Activated naive CD4-positive, alpha-beta T cell treated with anti-CD3 and anti-CD28 coated beads for 36 hours (primary cell): ENCODE measurements at regions not wholly inside any gene's neighbourhood (a gene's known extent, or its start where the extent isn't known, plus 50 kb on each side); places are given as distances from the start of the nearest gene placed in this dataset.

Experiments
- CTCF ChIA-PET: fragments of 350-600 bp; sonication (Branson Sonifier 250); formaldehyde crosslinking; loops from one replicate; lab custom pipeline; 2021; ENCODE audit warnings: antibody characterized with exemption; lab: Charles Lee
- DNase-seq: peaks from one replicate; pipeline ENCODE4 v3.0.0-alpha.2; 2020
- H3K27ac Mint-ChIP-seq: one replicate; pipeline ENCODE4 v1.8.0; 2021; ENCODE audit warnings: mild to moderate bottlenecking, mixed read lengths
- H3K27me3 Mint-ChIP-seq: one replicate; pipeline ENCODE4 v1.8.0; 2021; ENCODE audit warnings: low read depth, mixed read lengths
- H3K36me3 Mint-ChIP-seq: one replicate; pipeline ENCODE4 v1.8.0; 2021; ENCODE audit warnings: low read depth, mixed read lengths
- H3K4me1 Mint-ChIP-seq: one replicate; pipeline ENCODE4 v1.8.0; 2021; ENCODE audit warnings: low read depth, mixed read lengths
- H3K4me3 Mint-ChIP-seq: one replicate; pipeline ENCODE4 v1.8.0; 2021; ENCODE audit warnings: mild to moderate bottlenecking, moderate library complexity, mixed read lengths
- H3K9me3 Mint-ChIP-seq: one replicate; pipeline ENCODE4 v1.8.0; 2021; ENCODE audit warnings: mixed read lengths
- intact Hi-C: fragments of 100-400 bp; cut with micrococcal nuclease; formaldehyde crosslinking; loops from one replicate; pipeline ENCODE4 v1.15.1; 2023

DNA sequence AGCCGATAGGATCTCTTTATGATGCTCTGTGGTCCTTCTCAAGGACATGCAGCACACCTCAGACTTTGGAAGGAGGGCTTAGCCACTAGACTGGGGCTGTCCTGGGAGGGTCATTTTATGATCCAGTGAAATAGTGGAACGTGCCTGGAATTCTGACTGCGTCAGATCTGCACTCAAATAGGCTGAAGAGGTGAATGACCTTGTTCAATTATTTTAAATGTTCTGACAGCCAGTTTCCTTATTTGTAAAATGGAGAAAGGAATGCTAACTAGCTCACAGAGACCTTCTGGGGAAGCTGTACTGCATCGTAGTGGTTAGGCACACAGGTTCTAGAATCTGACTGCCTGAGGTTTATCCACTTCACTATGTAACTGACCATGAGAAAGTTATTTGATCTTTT, 587.5 kb downstream of the MAFB start:
- Mint-ChIP-seq H3K36me3 (no peaks in the 10 kb centered on the region), H3K9me3 (no peaks in the 10 kb centered on the region), H3K4me3 (no peak overlapping the region), H3K27me3 (peaks cover 5% of the 10 kb centered on the region), H3K4me1 (no peaks in the 10 kb centered on the region), H3K27ac (no peak overlapping the region)
- CTCF ChIA-PET = no interaction called here
- intact Hi-C loops = no loop called here
- no peak for DNase-seq

GRCh38 chr20:40100261-40100660, 588.8 kb downstream of the MAFB start:
- no peak for DNase-seq
- no peak overlapping the region for H3K4me3 Mint-ChIP-seq
- H3K36me3 Mint-ChIP-seq = no peaks in the 10 kb centered on the region
- CTCF ChIA-PET = no interaction called here
- H3K9me3 Mint-ChIP-seq = no peaks in the 10 kb centered on the region
- intact Hi-C loops = no loop called here
- peaks cover 5% of the 10 kb centered on the region for H3K27me3 Mint-ChIP-seq
- H3K27ac Mint-ChIP-seq = no peak overlapping the region
- no peaks in the 10 kb centered on the region for H3K4me1 Mint-ChIP-seq

DNA sequence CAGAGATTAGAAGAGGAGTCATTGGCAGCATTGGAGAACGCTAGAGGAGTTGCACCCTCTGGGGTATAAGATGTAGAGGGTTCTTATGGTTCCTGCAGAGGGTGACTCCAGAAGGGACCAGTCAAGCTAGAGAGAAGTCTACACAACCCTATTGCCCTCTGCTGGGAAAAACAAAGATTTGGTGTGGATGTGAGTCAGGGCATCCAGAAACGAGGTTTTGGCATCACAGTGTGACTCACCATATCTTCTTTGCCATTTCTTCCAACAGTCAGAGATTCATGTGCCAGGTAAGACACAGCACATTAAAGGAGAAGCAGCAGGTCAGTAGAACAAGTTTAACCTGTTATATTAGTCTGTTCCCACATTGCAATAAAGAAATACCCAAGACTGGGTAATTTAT, 598.8 kb downstream of the MAFB start:
- DNase-seq = no peak
- Mint-ChIP-seq H3K4me1 (no peaks in the 10 kb centered on the region), H3K36me3 (no peaks in the 10 kb centered on the region), H3K27me3 (no peaks in the 10 kb centered on the region), H3K9me3 (peaks cover 19% of the 10 kb centered on the region), H3K27ac (no peak overlapping the region), H3K4me3 (no peak overlapping the region)
- CTCF ChIA-PET = no interaction called here
- intact Hi-C loops = no loop called here

- Mint-ChIP-seq H3K27me3 (no peaks in the 10 kb centered on the region), H3K27ac (no peak overlapping the region), H3K4me3 (no peak overlapping the region), H3K4me1 (no peaks in the 10 kb centered on the region), H3K36me3 (no peaks in the 10 kb centered on the region), H3K9me3 (peaks cover 11% of the 10 kb centered on the region)
- CTCF ChIA-PET = no interaction called here
- no peak for DNase-seq
- intact Hi-C loops = no loop called here
Measured at GRCh38 chr20:40087496-40087895, 601.5 kb downstream of the MAFB start.

DNA sequence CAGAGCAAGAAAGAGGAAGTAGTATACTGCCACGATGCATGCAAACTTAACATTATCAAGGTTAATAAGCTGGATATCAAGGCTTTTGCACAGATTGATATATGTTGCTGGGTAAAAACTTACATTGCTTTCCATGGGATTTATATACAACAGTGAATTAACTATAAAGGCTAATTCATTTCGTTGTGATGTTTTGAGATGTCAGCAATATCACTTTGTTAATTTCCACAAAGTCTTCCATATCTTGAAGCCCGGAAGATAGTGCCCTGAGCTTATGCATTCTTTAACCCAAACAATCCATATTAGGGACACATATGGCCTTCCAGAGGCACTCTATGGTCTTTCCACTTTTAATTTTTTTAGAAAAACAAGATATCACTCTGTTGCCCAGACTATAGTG, 603.5 kb downstream of the MAFB start:
- H3K27ac Mint-ChIP-seq = no peak overlapping the region
- H3K27me3 Mint-ChIP-seq = no peaks in the 10 kb centered on the region
- CTCF ChIA-PET = no interaction called here
- H3K36me3 Mint-ChIP-seq = no peaks in the 10 kb centered on the region
- H3K4me1 Mint-ChIP-seq = no peaks in the 10 kb centered on the region
- intact Hi-C loops = no loop called here
- DNase-seq = no peak
- peaks cover 4% of the 10 kb centered on the region for H3K9me3 Mint-ChIP-seq
- no peak overlapping the region for H3K4me3 Mint-ChIP-seq

- CTCF ChIA-PET = interaction anchor here (0.6 kb wide), 1 partner anchor 302 kb away, joined by 3 read pairs; no protein-coding TSS in a partner anchor
- Mint-ChIP-seq H3K9me3 (peaks cover 2% of the 10 kb centered on the region), H3K27ac (no peak overlapping the region), H3K4me1 (no peaks in the 10 kb centered on the region), H3K27me3 (no peaks in the 10 kb centered on the region), H3K4me3 (no peak overlapping the region), H3K36me3 (no peaks in the 10 kb centered on the region)
- no peak for DNase-seq
- intact Hi-C loops = no loop called here
Measured at GRCh38 chr20:40082436-40082835, 606.6 kb downstream of the MAFB start.

GRCh38 chr20:40081653-40082052, 607.4 kb downstream of the MAFB start:
- Mint-ChIP-seq H3K4me3 (no peak overlapping the region), H3K27me3 (no peaks in the 10 kb centered on the region), H3K9me3 (peaks cover 2% of the 10 kb centered on the region), H3K4me1 (no peaks in the 10 kb centered on the region), H3K27ac (no peak overlapping the region), H3K36me3 (no peaks in the 10 kb centered on the region)
- intact Hi-C loops = no loop called here
- DNase-seq = no peak
- CTCF ChIA-PET = no interaction called here

DNA sequence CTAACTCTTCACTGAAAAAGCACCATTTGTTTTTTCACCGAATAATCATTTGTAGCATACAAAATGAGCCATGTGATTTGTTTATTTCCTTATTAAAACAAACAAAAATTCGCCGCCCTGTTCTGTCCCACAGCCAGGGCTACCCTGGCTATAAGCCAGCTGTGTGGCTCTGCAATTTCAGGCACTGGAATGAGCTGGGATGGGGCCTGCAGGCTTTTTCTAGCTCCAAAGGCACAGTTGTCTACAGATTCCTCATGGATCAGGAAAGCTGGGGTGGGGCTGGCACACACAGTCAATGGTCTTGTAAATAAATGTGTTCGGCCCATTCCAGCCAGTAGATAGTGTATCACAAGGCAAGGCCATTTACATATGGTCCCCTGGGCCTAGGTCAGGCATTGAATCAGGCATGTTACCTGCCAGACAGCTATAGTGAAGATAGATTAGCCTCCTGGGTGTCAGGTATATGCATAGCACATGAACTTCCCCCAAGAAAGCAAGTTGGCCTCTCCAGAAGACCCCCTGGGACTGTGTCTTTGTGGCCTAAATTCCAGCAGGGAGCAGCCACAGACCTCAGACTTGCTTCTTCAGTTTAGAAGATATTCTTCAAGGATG, 608.9 kb downstream of the MAFB start:
- no peak overlapping the region for H3K27ac Mint-ChIP-seq
- H3K4me1 Mint-ChIP-seq = no peaks in the 10 kb centered on the region
- intact Hi-C loops = no loop called here
- no peak overlapping the region for H3K4me3 Mint-ChIP-seq
- DNase-seq = no peak
- no peaks in the 10 kb centered on the region for H3K36me3 Mint-ChIP-seq
- CTCF ChIA-PET = no interaction called here
- peaks cover 2% of the 10 kb centered on the region for H3K9me3 Mint-ChIP-seq
- H3K27me3 Mint-ChIP-seq = no peaks in the 10 kb centered on the region

DNA sequence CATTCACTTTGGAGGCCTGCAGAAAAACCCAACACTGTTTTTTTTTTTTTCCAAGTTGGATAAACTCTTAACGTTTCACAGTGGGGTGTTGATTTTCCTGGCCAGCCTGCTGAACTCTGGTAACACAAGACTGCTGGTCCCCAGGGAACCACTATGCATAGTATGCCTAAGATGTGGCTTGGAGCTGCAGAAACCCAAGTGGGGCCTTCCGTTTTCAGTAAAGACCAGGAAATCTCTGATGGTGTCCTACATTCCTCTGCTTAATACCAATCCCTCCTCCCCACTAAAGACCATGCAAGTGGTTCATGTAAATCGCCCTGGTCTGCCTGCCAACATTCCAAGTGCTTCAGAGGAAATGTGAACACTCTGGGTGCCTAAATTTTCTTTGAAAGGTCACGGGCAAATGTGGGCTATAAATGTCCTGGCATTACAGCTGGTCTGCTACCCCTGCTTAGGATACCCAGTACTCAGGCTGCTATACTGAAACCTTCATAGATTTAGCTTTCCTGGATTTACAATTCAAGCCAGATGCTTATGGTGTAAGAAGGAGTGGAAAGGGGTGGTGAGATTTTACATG, 615.4 kb downstream of the MAFB start:
- no peak overlapping the region for H3K27ac Mint-ChIP-seq
- intact Hi-C loops = no loop called here
- H3K36me3 Mint-ChIP-seq = no peaks in the 10 kb centered on the region
- no peak for DNase-seq
- H3K4me3 Mint-ChIP-seq = no peak overlapping the region
- H3K9me3 Mint-ChIP-seq = peaks cover 2% of the 10 kb centered on the region
- H3K4me1 Mint-ChIP-seq = no peaks in the 10 kb centered on the region
- no peaks in the 10 kb centered on the region for H3K27me3 Mint-ChIP-seq
- CTCF ChIA-PET = no interaction called here

DNA sequence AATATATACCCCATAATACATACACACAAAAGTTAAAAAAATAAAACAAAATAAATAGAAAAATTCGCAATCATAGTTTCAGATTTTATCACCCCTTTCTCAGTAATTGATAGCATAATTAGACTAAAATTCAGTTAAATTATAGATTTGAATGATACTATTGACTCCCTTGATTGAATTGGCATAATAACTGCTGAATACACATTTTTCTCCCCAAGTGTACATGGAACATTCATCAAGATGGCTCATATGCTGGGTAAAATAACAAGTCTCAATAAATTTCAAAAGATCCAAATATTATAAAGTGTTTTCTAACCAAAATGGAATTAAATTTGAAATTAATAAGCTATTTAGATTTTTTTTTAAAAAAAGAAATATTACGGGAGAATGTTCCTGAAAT, 616.1 kb downstream of the MAFB start:
- Mint-ChIP-seq H3K9me3 (peaks cover 2% of the 10 kb centered on the region), H3K4me1 (no peaks in the 10 kb centered on the region), H3K4me3 (no peak overlapping the region), H3K27ac (no peak overlapping the region), H3K36me3 (no peaks in the 10 kb centered on the region), H3K27me3 (no peaks in the 10 kb centered on the region)
- no peak for DNase-seq
- intact Hi-C loops = no loop called here
- CTCF ChIA-PET = no interaction called here

DNA sequence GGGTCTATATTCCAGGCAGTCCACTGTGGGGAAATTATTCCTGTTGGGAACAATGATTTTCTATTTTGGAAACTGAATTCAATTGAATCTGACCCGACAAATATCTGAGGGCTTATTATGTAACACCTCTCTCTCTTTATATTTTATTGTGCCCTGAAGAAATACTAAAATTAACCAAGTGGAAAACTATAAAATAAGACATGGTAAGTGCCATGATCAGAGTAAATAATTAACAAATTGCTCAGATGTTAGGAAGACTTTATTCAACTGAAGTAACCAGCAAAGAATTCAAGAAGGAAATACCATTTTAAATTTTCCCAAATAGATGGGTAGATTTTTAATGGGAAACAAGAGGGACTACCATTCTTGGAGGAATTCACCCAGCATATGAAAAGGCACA, 632.9 kb downstream of the MAFB start:
- H3K4me3 Mint-ChIP-seq = no peak overlapping the region
- H3K27me3 Mint-ChIP-seq = no peaks in the 10 kb centered on the region
- intact Hi-C loops = no loop called here
- H3K27ac Mint-ChIP-seq = no peak overlapping the region
- no peaks in the 10 kb centered on the region for H3K36me3 Mint-ChIP-seq
- CTCF ChIA-PET = no interaction called here
- DNase-seq = no peak
- no peaks in the 10 kb centered on the region for H3K4me1 Mint-ChIP-seq
- peaks cover 6% of the 10 kb centered on the region for H3K9me3 Mint-ChIP-seq

GRCh38 chr20:40055711-40056110, 633.3 kb downstream of the MAFB start:
- Mint-ChIP-seq H3K9me3 (peaks cover 6% of the 10 kb centered on the region), H3K4me3 (no peak overlapping the region), H3K27me3 (no peaks in the 10 kb centered on the region), H3K27ac (no peak overlapping the region), H3K36me3 (no peaks in the 10 kb centered on the region), H3K4me1 (no peaks in the 10 kb centered on the region)
- intact Hi-C loops = no loop called here
- no peak for DNase-seq
- CTCF ChIA-PET = no interaction called here

DNA sequence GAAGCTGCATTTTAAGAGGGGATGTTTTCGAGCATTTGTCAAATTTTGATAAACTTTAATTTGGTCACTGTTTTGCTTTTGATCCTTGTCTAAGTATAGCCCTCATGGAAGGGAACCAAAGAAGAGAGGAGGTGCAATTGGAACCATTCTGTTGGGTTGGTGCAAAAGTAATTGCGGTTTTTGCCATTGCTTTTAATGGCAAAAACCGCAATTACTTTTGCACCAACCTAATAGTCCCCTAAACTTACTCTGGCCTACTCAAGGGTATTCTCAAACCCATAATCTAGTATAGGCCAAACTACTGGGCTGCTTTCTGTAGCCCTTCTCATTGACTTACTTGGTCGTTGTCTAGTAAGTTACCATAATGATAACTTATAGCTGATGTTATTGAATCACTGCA, 634.7 kb downstream of the MAFB start:
- Mint-ChIP-seq H3K9me3 (peaks cover 2% of the 10 kb centered on the region), H3K27me3 (no peaks in the 10 kb centered on the region), H3K4me3 (no peak overlapping the region), H3K27ac (no peak overlapping the region), H3K36me3 (no peaks in the 10 kb centered on the region), H3K4me1 (no peaks in the 10 kb centered on the region)
- intact Hi-C loops = no loop called here
- CTCF ChIA-PET = no interaction called here
- no peak for DNase-seq
